Left colon (tissue), 2 donors: ENCODE measurements at regions not wholly inside any gene's neighbourhood (a gene's known extent, or its start where the extent isn't known, plus 50 kb on each side); places are given as distances from the start of the nearest gene placed in this dataset.
A peak's percentile ranks its signal among the peaks of the same experiment; 100 is the strongest.

Experiments
- ATAC-seq: fragments of 200-7000 bp; cut with Tn5 transposase; one replicate; pipeline ENCODE4 v1.9.1; 2020; ENCODE audit warnings: mild to moderate bottlenecking, moderate library complexity
- DNase-seq, 2 donors: peaks; one replicate each; pipeline ENCODE4 v3.0.0-alpha.2; 2020
- intact Hi-C, 2 donors: fragments of 100-400 bp; cut with DNase I in 1 of 2; cut with micrococcal nuclease in 1 of 2; formaldehyde crosslinking; loops; one replicate each; pipeline versions ENCODE4 v1.11.2 to v1.14.0; 2022; cut with DNase I, micrococcal nuclease
- donor health status: DM: no; HTN: no; CAD: no.
- donor health status: DM: yes; HTN: yes; CAD: no.

DNA sequence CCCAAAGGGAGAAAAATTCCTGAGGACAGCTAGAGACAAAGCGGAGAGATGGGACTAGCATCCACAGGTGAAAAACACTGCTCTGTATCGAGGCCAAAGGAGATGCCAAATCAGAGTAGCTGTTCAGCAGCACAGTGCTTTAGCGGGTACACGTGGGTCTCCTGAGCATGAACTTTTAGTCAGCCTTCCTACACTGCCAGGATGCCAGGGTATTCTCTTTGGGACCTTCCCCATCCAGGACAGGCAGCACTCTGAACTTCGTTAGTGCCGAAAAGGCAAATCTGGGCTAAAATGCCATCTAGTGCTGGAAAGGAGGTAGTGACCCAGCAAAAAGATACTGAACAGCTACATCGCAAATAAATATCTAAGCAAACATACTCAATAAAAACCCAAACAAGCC lies 64.9 kb downstream of the C6orf58 start:
- intact Hi-C loops = no loop called here
- peak; percentile 45 for ATAC-seq
- no peak for DNase-seq
